Activated CD8-positive, alpha-beta memory T cell treated with anti-CD3 and anti-CD28 coated beads, Interleukin-2, amount 10 ng/mL, durations not matched to agents 7 days and 5 days (primary cell): ENCODE measurements at regions not wholly inside any gene's neighbourhood (a gene's known extent, or its start where the extent isn't known, plus 50 kb on each side); places are given as distances from the start of the nearest gene placed in this dataset.

Experiments
- ATAC-seq: fragments of 150-1000 bp; cut with Tn5 transposase; one replicate; pipeline ENCODE4 v1.10.0; 2021; ENCODE audit warnings: moderate library complexity
- CTCF ChIA-PET: fragments of 350-600 bp; sonication (Branson Sonifier 250); formaldehyde crosslinking; loops from one replicate; lab custom pipeline; 2021; ENCODE audit warnings: antibody characterized with exemption; lab: Charles Lee
- DNase-seq: peaks from one replicate; pipeline ENCODE4 v3.0.0-alpha.2; 2020
- H3K27ac Mint-ChIP-seq: one replicate; pipeline ENCODE4 v1.8.0; 2021; ENCODE audit warnings: mild to moderate bottlenecking, mixed read lengths
- H3K27me3 Mint-ChIP-seq: one replicate; pipeline ENCODE4 v1.8.0; 2021; ENCODE audit warnings: mixed read lengths
- H3K36me3 Mint-ChIP-seq: one replicate; pipeline ENCODE4 v1.8.0; 2021; ENCODE audit warnings: mild to moderate bottlenecking, mixed read lengths
- H3K4me1 Mint-ChIP-seq: one replicate; pipeline ENCODE4 v1.8.0; 2021; ENCODE audit warnings: mixed read lengths
- H3K4me3 Mint-ChIP-seq: one replicate; pipeline ENCODE4 v1.8.0; 2021; ENCODE audit warnings: mild to moderate bottlenecking, moderate library complexity, mixed read lengths
- H3K9me3 Mint-ChIP-seq: one replicate; pipeline ENCODE4 v1.8.0; 2022; ENCODE audit warnings: low read depth, mixed read lengths

DNA sequence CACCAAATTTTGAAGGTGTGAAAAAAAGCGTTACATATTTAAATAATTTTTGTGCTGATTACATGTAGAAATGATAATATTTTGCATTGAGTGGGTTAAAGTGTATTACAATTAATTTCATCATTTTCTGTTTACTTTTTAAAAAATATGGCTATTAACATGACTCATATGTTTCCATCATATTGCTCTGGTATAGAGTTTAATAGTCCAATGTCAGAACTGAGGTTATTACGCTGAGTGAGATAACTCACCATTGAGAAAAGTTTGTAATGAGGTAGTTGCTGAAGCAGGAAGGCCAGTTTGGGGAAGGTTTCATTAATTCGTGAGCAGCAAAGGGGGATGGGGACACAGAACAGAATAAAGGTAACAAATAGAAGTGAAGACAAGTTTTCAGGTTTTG is 865.7 kb upstream of the MGAT4C start:
- Mint-ChIP-seq H3K4me1 (no peaks in the 10 kb centered on the region), H3K27me3 (no peaks in the 10 kb centered on the region), H3K4me3 (no peak overlapping the region), H3K27ac (no peak overlapping the region), H3K36me3 (peaks cover 1% of the 10 kb centered on the region), H3K9me3 (peaks cover 7% of the 10 kb centered on the region)
- ATAC-seq (no peak), DNase-seq (no peak)
- CTCF ChIA-PET, result no interaction called here

- Mint-ChIP-seq H3K27ac (no peak overlapping the region), H3K36me3 (peaks cover 1% of the 10 kb centered on the region), H3K9me3 (peaks cover 7% of the 10 kb centered on the region), H3K4me1 (no peaks in the 10 kb centered on the region), H3K4me3 (no peak overlapping the region), H3K27me3 (no peaks in the 10 kb centered on the region)
- no peak for ATAC-seq
- CTCF ChIA-PET, result no interaction called here
- no peak for DNase-seq
These were observed 864.2 kb upstream of the MGAT4C start for GRCh38 chr12:87120440-87120839.

DNA sequence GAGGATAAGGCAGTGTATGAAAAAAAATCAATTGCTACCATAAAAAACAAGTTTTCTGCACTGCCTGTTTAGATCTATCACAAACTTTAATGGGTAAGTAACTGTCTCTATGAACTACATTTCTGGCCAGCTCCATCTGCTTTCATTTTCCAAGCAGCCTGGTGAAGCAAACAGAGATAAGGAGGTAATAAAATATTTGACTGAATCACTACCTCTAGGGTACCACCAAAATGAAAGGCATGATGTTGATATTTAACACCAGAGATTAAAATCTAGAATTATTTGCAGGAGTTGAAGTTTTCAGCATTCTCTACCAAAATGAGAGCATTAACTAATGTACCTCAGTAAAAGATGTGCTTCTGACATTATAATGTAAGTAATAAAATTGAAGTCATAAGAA is 863.5 kb upstream of the MGAT4C start:
- H3K27me3 Mint-ChIP-seq, result no peaks in the 10 kb centered on the region
- no peaks in the 10 kb centered on the region for H3K36me3 Mint-ChIP-seq
- no peak for DNase-seq
- CTCF ChIA-PET, result no interaction called here
- H3K27ac Mint-ChIP-seq, result no peak overlapping the region
- no peak for ATAC-seq
- no peaks in the 10 kb centered on the region for H3K4me1 Mint-ChIP-seq
- H3K4me3 Mint-ChIP-seq, result no peak overlapping the region
- H3K9me3 Mint-ChIP-seq, result peaks cover 2% of the 10 kb centered on the region

DNA sequence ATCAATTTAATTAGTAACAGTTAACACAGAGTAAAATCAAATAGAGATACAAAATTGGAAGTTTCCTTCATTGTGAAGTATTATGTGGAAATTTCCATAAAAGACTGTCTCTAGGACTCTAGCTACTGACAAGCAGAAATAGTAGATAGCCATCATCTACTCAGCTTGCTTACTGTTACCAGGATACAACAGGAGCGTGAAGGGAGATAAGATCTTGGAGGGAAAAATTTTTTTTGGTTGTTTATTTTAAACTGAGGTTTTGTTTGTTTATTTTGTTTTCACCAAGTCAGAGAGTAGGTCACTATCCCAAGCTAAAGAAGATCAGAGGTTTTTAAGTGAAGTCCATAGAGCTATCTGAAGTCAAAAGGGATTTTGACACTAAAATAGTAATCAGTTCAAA is 861.3 kb upstream of the MGAT4C start:
- Mint-ChIP-seq H3K4me3 (no peak overlapping the region), H3K4me1 (no peaks in the 10 kb centered on the region), H3K27ac (no peak overlapping the region), H3K36me3 (no peaks in the 10 kb centered on the region), H3K27me3 (no peaks in the 10 kb centered on the region), H3K9me3 (peaks cover 2% of the 10 kb centered on the region)
- no peak for ATAC-seq
- DNase-seq, result no peak
- CTCF ChIA-PET, result no interaction called here

GRCh38 chr12:87116780-87117179 is 860.6 kb upstream of the MGAT4C start:
- no peaks in the 10 kb centered on the region for H3K4me1 Mint-ChIP-seq
- no peaks in the 10 kb centered on the region for H3K36me3 Mint-ChIP-seq
- DNase-seq, result no peak
- no peak overlapping the region for H3K4me3 Mint-ChIP-seq
- H3K27ac Mint-ChIP-seq, result no peak overlapping the region
- CTCF ChIA-PET, result no interaction called here
- no peaks in the 10 kb centered on the region for H3K27me3 Mint-ChIP-seq
- ATAC-seq, result no peak
- H3K9me3 Mint-ChIP-seq, result peaks cover 2% of the 10 kb centered on the region

GRCh38 chr12:87112571-87113345 is 856.6 kb upstream of the MGAT4C start:
- H3K9me3 Mint-ChIP-seq, result no peaks in the 10 kb centered on the region
- ATAC-seq, result no peak
- CTCF ChIA-PET, result no interaction called here
- no peak overlapping the region for H3K4me3 Mint-ChIP-seq
- no peaks in the 10 kb centered on the region for H3K4me1 Mint-ChIP-seq
- H3K27ac Mint-ChIP-seq, result no peak overlapping the region
- DNase-seq, result no peak
- H3K36me3 Mint-ChIP-seq, result no peaks in the 10 kb centered on the region
- H3K27me3 Mint-ChIP-seq, result no peaks in the 10 kb centered on the region

GRCh38 chr12:87107766-87108165 is 851.6 kb upstream of the MGAT4C start:
- Mint-ChIP-seq H3K27me3 (no peaks in the 10 kb centered on the region), H3K36me3 (no peaks in the 10 kb centered on the region), H3K27ac (no peak overlapping the region), H3K9me3 (no peaks in the 10 kb centered on the region), H3K4me1 (no peaks in the 10 kb centered on the region), H3K4me3 (no peak overlapping the region)
- CTCF ChIA-PET, result no interaction called here
- DNase-seq (no peak), ATAC-seq (no peak)

DNA sequence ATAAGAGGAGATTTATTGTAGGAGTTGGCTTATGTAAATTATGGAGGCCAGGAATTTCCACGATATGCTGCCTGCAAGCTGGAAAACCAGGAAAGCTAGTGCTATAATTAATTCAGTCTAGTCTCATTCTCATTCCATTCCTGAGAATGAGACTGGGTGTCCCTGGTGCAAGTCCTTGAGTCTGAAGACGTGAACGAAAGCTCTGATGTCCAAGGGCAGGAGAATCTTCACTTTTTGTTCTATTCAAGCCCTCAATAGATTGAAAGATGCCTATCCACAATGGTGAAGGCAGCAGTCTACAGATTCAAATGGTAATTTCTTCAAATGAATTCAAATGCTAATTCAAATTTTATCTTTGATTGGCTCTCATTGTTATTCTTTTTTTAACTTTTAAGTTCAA is 851.1 kb upstream of the MGAT4C start:
- Mint-ChIP-seq H3K4me1 (no peaks in the 10 kb centered on the region), H3K27me3 (no peaks in the 10 kb centered on the region), H3K4me3 (no peak overlapping the region), H3K9me3 (no peaks in the 10 kb centered on the region), H3K27ac (no peak overlapping the region), H3K36me3 (no peaks in the 10 kb centered on the region)
- DNase-seq, result no peak
- ATAC-seq, result no peak
- CTCF ChIA-PET, result no interaction called here

DNA sequence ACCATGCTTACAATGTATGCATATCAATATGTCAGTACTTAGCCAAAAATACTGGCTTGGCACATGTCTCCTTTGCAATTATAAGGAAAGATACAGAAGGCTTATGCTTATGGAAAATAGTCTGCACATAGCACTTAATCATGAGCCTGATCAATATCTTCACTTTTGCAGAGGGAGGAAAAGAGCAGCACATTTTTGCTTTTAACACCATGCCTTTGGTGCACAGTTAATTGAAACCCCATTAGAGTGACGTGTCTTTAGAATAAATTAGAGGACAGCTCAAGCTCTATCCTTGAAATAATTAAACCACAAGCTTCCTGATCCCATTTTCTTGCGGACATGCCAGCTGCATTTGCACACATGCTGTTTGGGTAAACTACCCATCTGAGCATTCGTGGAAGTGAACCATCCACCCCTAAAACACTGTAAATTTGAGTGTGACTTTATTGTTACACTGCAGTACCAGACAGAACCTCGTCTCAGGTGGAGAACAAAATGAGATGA is 839.9 kb upstream of the MGAT4C start:
- Mint-ChIP-seq H3K36me3 (no peaks in the 10 kb centered on the region), H3K4me3 (no peak overlapping the region), H3K27me3 (no peaks in the 10 kb centered on the region), H3K27ac (no peak overlapping the region), H3K9me3 (peaks cover 4% of the 10 kb centered on the region), H3K4me1 (no peaks in the 10 kb centered on the region)
- DNase-seq (no peak), ATAC-seq (no peak)
- CTCF ChIA-PET, result no interaction called here

DNA sequence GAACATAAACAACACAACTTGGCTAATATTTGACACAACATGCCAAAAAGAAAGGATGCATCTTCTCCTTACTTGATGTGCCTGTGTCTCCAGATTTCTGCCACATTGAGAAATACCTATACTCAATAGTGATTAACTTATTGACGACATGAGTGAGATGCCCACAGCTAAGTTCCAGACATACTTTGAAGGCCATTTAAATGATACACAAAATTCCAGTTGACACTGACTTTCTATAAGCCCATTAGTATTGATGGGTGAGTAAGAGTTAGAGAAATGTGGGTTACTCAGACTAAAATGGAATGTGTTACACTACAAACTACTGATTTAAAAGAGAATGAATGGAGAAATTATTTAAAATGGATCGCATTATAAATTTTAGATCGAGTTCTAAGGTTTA is 838.2 kb upstream of the MGAT4C start:
- H3K4me1 Mint-ChIP-seq, result no peaks in the 10 kb centered on the region
- no peaks in the 10 kb centered on the region for H3K27me3 Mint-ChIP-seq
- no peaks in the 10 kb centered on the region for H3K36me3 Mint-ChIP-seq
- H3K4me3 Mint-ChIP-seq, result no peak overlapping the region
- no peak for ATAC-seq
- H3K9me3 Mint-ChIP-seq, result peaks cover 4% of the 10 kb centered on the region
- no peak for DNase-seq
- CTCF ChIA-PET, result no interaction called here
- no peak overlapping the region for H3K27ac Mint-ChIP-seq

DNA sequence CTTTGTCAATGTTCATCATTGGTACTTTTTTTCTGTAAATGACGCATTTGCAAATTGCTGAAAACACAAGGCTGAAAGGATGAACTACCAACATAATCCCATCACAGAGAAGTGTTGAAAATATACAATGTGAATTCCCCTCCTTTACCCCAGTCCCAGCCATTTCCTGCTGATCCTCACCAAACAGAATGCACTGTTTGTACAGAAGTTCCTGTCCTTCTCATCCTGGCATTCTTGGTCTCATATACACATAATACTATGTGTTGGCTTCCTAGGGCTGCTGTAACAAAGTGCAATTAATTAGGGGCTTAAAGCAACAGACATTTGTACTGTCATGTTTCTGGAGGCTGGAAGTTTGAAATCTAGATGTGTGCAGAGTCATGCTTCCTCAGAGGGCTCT is 836.2 kb upstream of the MGAT4C start:
- no peak overlapping the region for H3K27ac Mint-ChIP-seq
- no peak for DNase-seq
- H3K9me3 Mint-ChIP-seq, result peaks cover 4% of the 10 kb centered on the region
- no peaks in the 10 kb centered on the region for H3K36me3 Mint-ChIP-seq
- H3K4me3 Mint-ChIP-seq, result no peak overlapping the region
- H3K27me3 Mint-ChIP-seq, result no peaks in the 10 kb centered on the region
- H3K4me1 Mint-ChIP-seq, result no peaks in the 10 kb centered on the region
- CTCF ChIA-PET, result no interaction called here
- ATAC-seq, result no peak

DNA sequence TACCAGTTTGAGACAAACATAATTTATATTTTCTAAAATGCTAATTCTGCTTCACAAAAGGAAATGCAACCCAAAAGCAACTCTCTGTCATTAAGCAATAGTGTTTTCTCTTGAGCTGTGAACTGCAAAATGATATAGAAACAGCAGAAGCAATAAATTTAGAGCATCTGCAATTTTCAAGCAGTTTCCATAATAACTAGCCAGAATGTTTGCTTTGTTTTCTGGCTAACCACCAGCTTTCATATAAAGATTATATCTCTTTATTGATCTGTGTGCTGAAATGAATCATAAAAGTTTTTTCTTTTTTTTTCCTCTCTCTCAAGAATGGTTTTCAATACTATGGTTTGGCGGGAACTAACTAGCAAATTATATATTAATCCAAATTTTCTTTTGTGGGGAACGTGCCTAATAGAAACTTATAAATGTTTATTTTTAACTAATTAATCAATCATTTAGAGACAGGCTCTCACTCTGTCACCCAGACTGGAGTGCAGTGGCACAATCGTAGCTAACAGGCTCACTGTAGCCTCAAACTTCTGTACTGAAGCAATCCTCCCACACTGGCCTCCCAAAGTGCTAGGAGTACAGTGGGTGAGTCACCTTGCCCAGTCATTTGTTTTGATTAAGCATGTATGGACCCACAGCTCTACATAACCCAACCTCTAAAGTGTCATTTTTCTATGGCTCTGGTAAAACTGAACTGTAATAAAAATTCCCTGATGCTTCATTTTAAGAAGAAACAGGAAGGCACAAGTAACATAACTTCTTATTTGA is 830.1 kb upstream of the MGAT4C start:
- no peak for ATAC-seq
- H3K27me3 Mint-ChIP-seq, result no peaks in the 10 kb centered on the region
- no peak for DNase-seq
- CTCF ChIA-PET, result no interaction called here
- no peaks in the 10 kb centered on the region for H3K9me3 Mint-ChIP-seq
- H3K27ac Mint-ChIP-seq, result no peak overlapping the region
- no peaks in the 10 kb centered on the region for H3K4me1 Mint-ChIP-seq
- no peaks in the 10 kb centered on the region for H3K36me3 Mint-ChIP-seq
- no peak overlapping the region for H3K4me3 Mint-ChIP-seq

DNA sequence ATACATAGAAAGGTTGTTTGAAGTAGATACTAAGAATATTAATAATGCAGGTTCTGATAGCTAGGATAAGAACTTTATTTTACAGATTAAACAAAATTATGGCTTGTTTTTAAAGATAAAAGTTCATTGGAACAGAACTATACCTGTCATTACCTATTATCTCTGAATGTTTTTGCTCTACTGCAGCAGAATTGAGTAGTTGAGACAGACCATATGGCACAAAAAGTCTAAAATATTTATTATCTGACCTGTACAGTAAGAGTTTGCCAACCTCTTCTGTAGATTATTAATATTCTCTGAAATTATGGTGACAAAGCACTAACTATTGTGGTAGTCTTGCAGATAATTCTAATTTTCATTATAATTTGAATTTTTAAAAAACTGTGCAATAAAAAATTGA is 829.1 kb upstream of the MGAT4C start:
- Mint-ChIP-seq H3K4me1 (no peaks in the 10 kb centered on the region), H3K36me3 (no peaks in the 10 kb centered on the region)

DNA sequence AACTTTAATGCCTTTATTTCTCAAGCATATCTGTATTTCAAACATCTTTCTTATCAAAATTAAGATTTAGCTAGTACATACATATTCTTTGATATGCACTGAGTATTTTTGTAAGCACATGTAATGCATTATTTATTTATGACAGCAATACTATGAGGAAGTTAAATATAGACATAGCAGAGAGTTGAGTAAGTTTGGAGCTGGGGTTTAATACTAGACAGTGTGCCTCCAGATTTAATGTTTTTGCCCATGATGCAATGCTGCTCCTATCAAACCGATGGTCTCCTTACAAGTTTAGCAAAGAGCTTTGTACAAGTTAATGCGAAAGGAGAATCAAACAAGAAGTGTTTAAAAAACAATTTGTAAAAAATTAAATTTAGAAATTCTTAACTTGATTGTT is 826.6 kb upstream of the MGAT4C start:
- CTCF ChIA-PET, result no interaction called here
- no peaks in the 10 kb centered on the region for H3K9me3 Mint-ChIP-seq
- no peak for ATAC-seq
- H3K27ac Mint-ChIP-seq, result no peak overlapping the region
- no peaks in the 10 kb centered on the region for H3K27me3 Mint-ChIP-seq
- no peak overlapping the region for H3K4me3 Mint-ChIP-seq
- no peaks in the 10 kb centered on the region for H3K36me3 Mint-ChIP-seq
- no peaks in the 10 kb centered on the region for H3K4me1 Mint-ChIP-seq
- DNase-seq, result no peak

More for the DNA sequence above, 829.1 kb upstream of the MGAT4C start:
- Mint-ChIP-seq H3K27me3 (no peaks in the 10 kb centered on the region), H3K9me3 (no peaks in the 10 kb centered on the region), H3K4me3 (no peak overlapping the region), H3K27ac (no peak overlapping the region)
- DNase-seq (no peak), ATAC-seq (no peak)
- CTCF ChIA-PET, result no interaction called here
